Heart left ventricle (tissue), 16 donors: ENCODE measurements at regions not wholly inside any gene's neighbourhood (a gene's known extent, or its start where the extent isn't known, plus 50 kb on each side); places are given as distances from the start of the nearest gene placed in this dataset.
"Not testable (repeated sequence)": the region's sequence is repeated elsewhere in the genome, so short reads cannot be mapped to it uniquely, and the experiment has no call there.

Experiments used
- ATAC-seq, 4 donors: fragments of 200-7000 bp; cut with Tn5 transposase; one replicate each; pipeline ENCODE4 v1.9.1; 2020 to 2022; ENCODE audit warnings: moderate library complexity in 4 of 4, mild to moderate bottlenecking in 3 of 4, moderate number of reproducible peaks in 1 of 4
- DNase-seq, 5 donors: peaks; one replicate each; pipeline ENCODE4 v3.0.0-alpha.2; 2020
- H3K27ac ChIP-seq, 12 donors: fragments of 200-600 bp; sonication (generic) in 4 of 12; one replicate each; pipeline versions ENCODE4 v1.5.0 to v1.8.0; 2016 to 2022; ENCODE audit warnings: mild to moderate bottlenecking in 2 of 12
- H3K27me3 ChIP-seq, 9 donors: fragments of 200-600 bp; sonication (generic) in 2 of 9; one replicate each; pipeline versions ENCODE4 v1.5.1 to v1.8.0; 2016 to 2022; ENCODE audit warnings: mild to moderate bottlenecking in 3 of 9
- H3K36me3 ChIP-seq, 9 donors: fragments of 200-600 bp; sonication (generic) in 2 of 9; one replicate each; pipeline versions ENCODE4 v1.5.0 to v1.8.0; 2018 to 2022; ENCODE audit warnings: mild to moderate bottlenecking in 2 of 9
- H3K4me1 ChIP-seq, 12 donors: fragments of 200-600 bp; sonication (generic) in 4 of 12; one replicate each; pipeline versions ENCODE4 v1.5.0 to v1.8.0; 2016 to 2022; ENCODE audit warnings: mild to moderate bottlenecking in 3 of 12
- H3K4me3 ChIP-seq, 12 donors: fragments of 200-600 bp; sonication (generic) in 4 of 12; one replicate each; pipeline versions ENCODE4 v1.5.0 to v1.8.0; 2017 to 2022; ENCODE audit warnings: mild to moderate bottlenecking in 9 of 12, moderate library complexity in 4 of 12
- H3K9me3 ChIP-seq, 12 donors: fragments of 200-600 bp; sonication (generic) in 4 of 12; one replicate each; pipeline versions ENCODE4 v1.5.0 to v1.8.0; 2016 to 2022; ENCODE audit warnings: mild to moderate bottlenecking in 1 of 12
- CTCF ChIP-seq, 12 donors: fragments of 200-600 bp; sonication (generic) in 4 of 12; IDR thresholded peaks; one replicate each; pipeline versions ENCODE4 v1.5.0 to v1.8.0; 2018 to 2022; ENCODE audit warnings: antibody characterized with exemption in 12 of 12, mild to moderate bottlenecking in 5 of 12
- POLR2A ChIP-seq, 2 donors: fragments of 450-650 bp; IDR thresholded peaks; one replicate each; pipeline ENCODE4 v1.6.1; 2017; ENCODE audit warnings: antibody characterized with exemption in 2 of 2, mild to moderate bottlenecking in 2 of 2, moderate library complexity in 2 of 2
- WGBS, 4 donors: extraction: QIAGEN DNeasy Blood & Tissue Kit in 2 of 4; methylation state at CpG; one replicate each; pipeline versions ENCODE4 v1.1.5 to v1.1.7; 2013 to 2018; 5-methylcytosine and 5-hydroxymethylcytosine counted together
- intact Hi-C, 10 donors: fragments of 100-400 bp; cut with DNase I; formaldehyde crosslinking; loops; one replicate each; pipeline versions ENCODE4 v1.11.1 to v1.14.2; 2022
- donor health status: ischemic (EF 13 %, LVEDD 7.1; RV severe dilation, severe dysfunction).
- donor health status: healthy with polysubstance abuse.
- donor health status: DM: no; HTN: yes; CAD: no.
- donor health status: DM: no; HTN: no; CAD: no.
- donor health status: ischemic (EF 25% LVEDD 6.9; RV normal size, moderate dysfunction).
- donor health status: ischemic (EF 25% LVEDD 5.7; RV mildly dilated, moderate dysfunction).
- donor health status: healthy.
- donor health status: DM: yes; HTN: yes; CAD: no.
- donor health status: ischemic (EF 35%, LVEDD 5.7; RV mildly dilated, moderate dysfunction).
- donor health status: nonischemic (EF 11% LVEDD 7.7; RV severe dilation, severe dysfunction).
- donor health status: DM: yes; HTN: yes; CAD: no.
- donor health status: PGD.
- donor health status: ischemic (EF 29% LVEDD 5.4; RV normal size, mild dysfunction).
- donor health status: nonischemic (EF 23%, LVEDD 6.1; RV moderate dilation, normal function).

- TF ChIP-seq CTCF (IDR thresholded peaks at IDR 0.05) (no peak), POLR2A (IDR thresholded peaks at IDR 0.05) (no peak)
- H3K36me3 ChIP-seq = no peaks in the 10 kb centered on the region
- intact Hi-C loops = no loop called here
- H3K27me3 ChIP-seq = no peaks in the 10 kb centered on the region
- no peak overlapping the region for H3K4me3 ChIP-seq
- H3K27ac ChIP-seq = no peak overlapping the region
- H3K4me1 ChIP-seq = no peaks in the 10 kb centered on the region
- no peaks in the 10 kb centered on the region for H3K9me3 ChIP-seq
- ATAC-seq (no peak), DNase-seq (no peak)
- 73 to 82% (median 78%) methylated on average over 5 of the region's 5 CpGs for WGBS, 4 donors
Measured at GRCh38 chr13:46472384-46472783, 80.6 kb upstream of the LRCH1 start.

GRCh38 chr13:46469699-46470098 is 82.6 kb upstream of the RUBCNL start:
- intact Hi-C loops, H3K27me3 ChIP-seq, ATAC-seq, H3K4me1 ChIP-seq, H3K36me3 ChIP-seq, DNase-seq, H3K9me3 ChIP-seq, H3K4me3 ChIP-seq, H3K27ac ChIP-seq: not testable (repeated sequence)
- 94 to 96% (median 95%) methylated on average over 12 of the region's 12 CpGs for WGBS, 4 donors

- Histone ChIP-seq H3K4me1 (no peaks in the 10 kb centered on the region), H3K36me3 (no peaks in the 10 kb centered on the region), H3K27me3 (no peaks in the 10 kb centered on the region), H3K27ac (no peak overlapping the region), H3K9me3 (no peaks in the 10 kb centered on the region), H3K4me3 (no peak overlapping the region)
- ATAC-seq = no peak
- 38 to 58% (median 48%) methylated on average over 2 of the region's 2 CpGs for WGBS, 4 donors
- TF ChIP-seq POLR2A (IDR thresholded peaks at IDR 0.05) (no peak), CTCF (IDR thresholded peaks at IDR 0.05) (no peak)
- DNase-seq = no peak
- intact Hi-C loops = no loop called here
Measured at GRCh38 chr13:46468570-46469463, 81.8 kb upstream of the RUBCNL start.

GRCh38 chr13:46467694-46468093 is 80.6 kb upstream of the RUBCNL start:
- H3K36me3 ChIP-seq, ATAC-seq, H3K27ac ChIP-seq, DNase-seq, intact Hi-C loops, H3K27me3 ChIP-seq, H3K4me3 ChIP-seq, H3K4me1 ChIP-seq, H3K9me3 ChIP-seq: not testable (repeated sequence)
- 70 to 81% (median 77%) methylated on average over 9 to 10 of the region's 10 CpGs for WGBS, 4 donors

GRCh38 chr13:46466074-46466473 is 79.0 kb upstream of the RUBCNL start:
- H3K4me1 ChIP-seq, H3K9me3 ChIP-seq, intact Hi-C loops, H3K27ac ChIP-seq, H3K4me3 ChIP-seq, H3K36me3 ChIP-seq, DNase-seq, H3K27me3 ChIP-seq, ATAC-seq: not testable (repeated sequence)
- 74 to 89% (median 84%) methylated on average over 6 to 7 of the region's 7 CpGs for WGBS, 4 donors

- intact Hi-C loops = no loop called here
- H3K27me3 ChIP-seq = no peaks in the 10 kb centered on the region
- H3K36me3 ChIP-seq = no peaks in the 10 kb centered on the region
- ATAC-seq (no peak), DNase-seq (no peak)
- no peak for TF ChIP-seq CTCF (IDR thresholded peaks at IDR 0.05)
- no peak for TF ChIP-seq POLR2A (IDR thresholded peaks at IDR 0.05)
- no peak overlapping the region for H3K27ac ChIP-seq
- peaks cover 0 to 5% (median 0%) of the 10 kb centered on the region in 12 donors for H3K9me3 ChIP-seq
- no peaks in the 10 kb centered on the region for H3K4me1 ChIP-seq
- H3K4me3 ChIP-seq = no peak overlapping the region
- WGBS, 4 donors = 88 to 98% (median 92%) methylated on average over 12 to 23 of the region's 23 CpGs
Measured at GRCh38 chr13:46463719-46464118, 76.7 kb upstream of the RUBCNL start.

GRCh38 chr13:46460223-46460622 is 73.2 kb upstream of the RUBCNL start:
- intact Hi-C loops, H3K4me1 ChIP-seq, DNase-seq: not testable (repeated sequence)

GRCh38 chr13:46457255-46457654 is 70.2 kb upstream of the RUBCNL start:
- ATAC-seq, H3K27ac ChIP-seq, H3K27me3 ChIP-seq, DNase-seq, H3K4me3 ChIP-seq, intact Hi-C loops, H3K36me3 ChIP-seq, H3K9me3 ChIP-seq, H3K4me1 ChIP-seq: not testable (repeated sequence)
- 55 to 88% (median 86%) methylated on average over 2 of the region's 2 CpGs for WGBS, 4 donors

More at GRCh38 chr13:46460223-46460622, 73.2 kb upstream of the RUBCNL start:
- H3K27me3 ChIP-seq, H3K4me3 ChIP-seq, H3K9me3 ChIP-seq, H3K36me3 ChIP-seq, ATAC-seq, H3K27ac ChIP-seq: not testable (repeated sequence)
- 88 to 94% (median 92%) methylated on average over 4 of the region's 4 CpGs for WGBS, 4 donors
